ENCODE measurements at regions not wholly inside any gene's neighbourhood (a gene's known extent, or its start where the extent isn't known, plus 50 kb on each side); places are given as distances from the start of the nearest gene placed in this dataset.
"Not testable (repeated sequence)": the region's sequence is repeated elsewhere in the genome, so short reads cannot be mapped to it uniquely, and the experiment has no call there.

DNA sequence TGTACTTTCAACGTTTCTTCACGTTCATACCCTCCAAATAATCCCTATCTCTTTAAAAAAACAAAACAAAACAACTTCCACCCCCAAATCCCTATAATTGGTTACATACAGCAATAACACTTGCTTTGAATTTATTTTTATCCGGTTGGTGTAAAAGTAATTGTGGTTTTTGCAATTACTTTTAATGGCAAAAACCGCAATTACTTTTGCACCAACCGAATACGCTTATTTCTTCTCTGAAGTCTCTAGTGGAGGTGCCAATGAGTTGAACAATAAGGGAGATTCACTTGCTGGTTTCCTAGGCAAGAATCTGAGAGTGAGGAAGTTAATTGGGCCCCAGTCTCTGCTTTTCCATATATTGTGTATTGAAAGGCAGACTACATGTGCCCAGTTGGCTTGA, 133.3 kb downstream of the DACT1 start:
- no peak for DNase-seq (ENCODE audit: low read depth)
- no peak overlapping the region for H3K4me3 ChIP-seq (ENCODE audit: low read depth, low read length)
- no peak for TF ChIP-seq CTCF (IDR thresholded peaks at IDR 0.05; ENCODE audit: low read depth, low read length, missing control alignments)

- no peak overlapping the region for H3K4me3 ChIP-seq (ENCODE audit: low read depth, low read length)
- no peak for TF ChIP-seq CTCF (IDR thresholded peaks at IDR 0.05; ENCODE audit: low read depth, low read length, missing control alignments)
- DNase-seq (ENCODE audit: low read depth) = no peak
Observed at GRCh38 chr14:58772116-58772515, 134.4 kb downstream of the DACT1 start.

GRCh38 chr14:58772794-58773620, 135.2 kb downstream of the DACT1 start:
- no peak for DNase-seq (ENCODE audit: low read depth)
- no peak overlapping the region for H3K4me3 ChIP-seq (ENCODE audit: low read depth, low read length)
- TF ChIP-seq CTCF (IDR thresholded peaks at IDR 0.05; ENCODE audit: low read depth, low read length, missing control alignments) = no peak

DNA sequence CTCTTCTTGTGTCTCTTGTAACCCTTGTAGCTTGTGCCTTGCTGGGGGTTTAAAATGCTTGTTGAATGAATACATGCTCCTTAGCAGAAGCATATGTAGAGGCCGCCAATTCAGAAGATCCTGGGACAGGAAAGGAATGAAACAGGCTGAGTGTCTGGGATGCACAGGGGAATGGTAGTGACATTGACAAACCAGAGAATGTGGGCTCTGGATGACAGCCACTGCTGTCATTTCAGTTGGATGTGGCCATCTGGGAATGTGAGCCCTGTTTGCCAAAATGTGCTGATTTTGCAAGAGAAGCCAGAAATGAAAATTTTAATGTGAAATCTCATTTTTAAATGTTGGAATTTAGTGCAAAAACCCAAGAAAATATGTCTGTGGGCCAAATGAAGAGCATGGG, 136.8 kb downstream of the DACT1 start:
- no peak overlapping the region for H3K4me3 ChIP-seq (ENCODE audit: low read depth, low read length)
- DNase-seq (ENCODE audit: low read depth) = no peak
- TF ChIP-seq CTCF (IDR thresholded peaks at IDR 0.05; ENCODE audit: low read depth, low read length, missing control alignments) = no peak

- not testable (repeated sequence) for H3K4me3 ChIP-seq (ENCODE audit: low read depth, low read length); DNase-seq (ENCODE audit: low read depth)
Observed at GRCh38 chr14:58775130-58775529, 137.4 kb downstream of the DACT1 start.

- no peak for DNase-seq (ENCODE audit: low read depth)
- TF ChIP-seq CTCF (IDR thresholded peaks at IDR 0.05; ENCODE audit: low read depth, low read length, missing control alignments) = no peak
- H3K4me3 ChIP-seq (ENCODE audit: low read depth, low read length) = no peak overlapping the region
Observed at GRCh38 chr14:58776516-58776915, 138.8 kb downstream of the DACT1 start.

DNA sequence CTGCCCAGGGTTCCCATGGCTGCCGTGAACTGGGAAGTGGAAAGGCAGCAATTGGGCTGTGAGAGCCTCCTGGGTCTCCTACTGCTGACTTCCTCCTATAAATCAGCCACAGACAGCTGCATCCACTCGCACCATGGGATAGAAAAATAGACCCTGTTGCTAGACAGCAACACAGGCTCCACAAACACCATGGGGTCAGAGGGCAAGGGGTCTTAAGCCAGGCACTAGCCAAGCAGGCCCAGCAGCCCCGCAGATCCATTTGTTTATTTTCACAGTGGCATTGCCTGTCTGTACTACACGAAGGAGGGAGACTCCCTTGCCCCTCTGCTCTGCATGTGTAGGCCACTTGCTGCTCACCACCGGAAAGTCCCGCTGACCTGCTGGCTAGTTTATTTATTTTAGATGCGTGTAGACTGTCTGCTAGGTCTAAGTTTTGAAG, 139.8 kb downstream of the DACT1 start:
- DNase-seq (ENCODE audit: low read depth) = no peak
- no peak overlapping the region for H3K4me3 ChIP-seq (ENCODE audit: low read depth, low read length)
- TF ChIP-seq CTCF (IDR thresholded peaks at IDR 0.05; ENCODE audit: low read depth, low read length, missing control alignments) = no peak
